Activated CD4-positive, alpha-beta T cell treated with anti-CD3 and anti-CD28 coated beads, Interleukin-2, amount 10 ng/mL, durations not matched to agents 7 days and 5 days (primary cell): ENCODE measurements at regions not wholly inside any gene's neighbourhood (a gene's known extent, or its start where the extent isn't known, plus 50 kb on each side); places are given as distances from the start of the nearest gene placed in this dataset.

Experiments used
- CTCF ChIA-PET: fragments of 350-600 bp; sonication (Branson Sonifier 250); formaldehyde crosslinking; loops from one replicate; lab custom pipeline; 2021; ENCODE audit warnings: antibody characterized with exemption; lab: Charles Lee
- POLR2A ChIA-PET: fragments of 350-600 bp; sonication (Branson Sonifier 250); formaldehyde crosslinking; loops from one replicate; lab custom pipeline; 2021; ENCODE audit warnings: antibody characterized with exemption; lab: Charles Lee
- DNase-seq: peaks from one replicate; pipeline ENCODE4 v3.0.0-alpha.2; 2020
- H3K27ac Mint-ChIP-seq: one replicate; pipeline ENCODE4 v1.8.0; 2021; ENCODE audit warnings: mild to moderate bottlenecking, moderate library complexity, mixed read lengths
- H3K27me3 Mint-ChIP-seq: one replicate; pipeline ENCODE4 v1.8.0; 2021; ENCODE audit warnings: mixed read lengths
- H3K36me3 Mint-ChIP-seq: one replicate; pipeline ENCODE4 v1.8.0; 2021; ENCODE audit warnings: low read depth, mixed read lengths
- H3K4me1 Mint-ChIP-seq: one replicate; pipeline ENCODE4 v1.8.0; 2021; ENCODE audit warnings: mixed read lengths
- H3K4me3 Mint-ChIP-seq: one replicate; pipeline ENCODE4 v1.8.0; 2021; ENCODE audit warnings: mild to moderate bottlenecking, moderate library complexity, mixed read lengths
- H3K9me3 Mint-ChIP-seq: one replicate; pipeline ENCODE4 v1.8.0; 2021; ENCODE audit warnings: mixed read lengths

- Mint-ChIP-seq H3K36me3 (no peaks in the 10 kb centered on the region), H3K27me3 (peaks cover 16% of the 10 kb centered on the region), H3K4me1 (no peaks in the 10 kb centered on the region), H3K9me3 (no peaks in the 10 kb centered on the region), H3K27ac (no peak overlapping the region), H3K4me3 (no peak overlapping the region)
- CTCF ChIA-PET: no interaction called here
- POLR2A ChIA-PET: no interaction called here
- DNase-seq: no peak
Observed at GRCh38 chr2:169426069-169426663, 53.1 kb upstream of the BBS5 start.

- no peak for DNase-seq
- H3K4me1 Mint-ChIP-seq: no peaks in the 10 kb centered on the region
- POLR2A ChIA-PET: no interaction called here
- no peak overlapping the region for H3K27ac Mint-ChIP-seq
- peaks cover 35% of the 10 kb centered on the region for H3K27me3 Mint-ChIP-seq
- no peaks in the 10 kb centered on the region for H3K9me3 Mint-ChIP-seq
- no peak overlapping the region for H3K4me3 Mint-ChIP-seq
- H3K36me3 Mint-ChIP-seq: no peaks in the 10 kb centered on the region
- CTCF ChIA-PET: no interaction called here
Observed at GRCh38 chr2:169422120-169422519, 57.2 kb upstream of the BBS5 start.

- DNase-seq: no peak
- CTCF ChIA-PET: interaction anchor here (0.6 kb wide), 1 partner anchor 382 kb away, joined by 3 read pairs; no protein-coding TSS in a partner anchor
Observed at GRCh38 chr2:169415233-169415748, 53.0 kb upstream of the LRP2 start.

More at GRCh38 chr2:169415233-169415748, 53.0 kb upstream of the LRP2 start:
- no peak overlapping the region for H3K4me3 Mint-ChIP-seq
- no peak overlapping the region for H3K27ac Mint-ChIP-seq
- H3K27me3 Mint-ChIP-seq: peaks cover 46% of the 10 kb centered on the region
- H3K9me3 Mint-ChIP-seq: no peaks in the 10 kb centered on the region
- POLR2A ChIA-PET: no interaction called here
- H3K4me1 Mint-ChIP-seq: no peaks in the 10 kb centered on the region
- H3K36me3 Mint-ChIP-seq: no peaks in the 10 kb centered on the region
